Transverse colon (tissue), 4 donors: ENCODE measurements at regions not wholly inside any gene's neighbourhood (a gene's known extent, or its start where the extent isn't known, plus 50 kb on each side); places are given as distances from the start of the nearest gene placed in this dataset.

Experiments
- DNase-seq: peaks from one replicate; pipeline ENCODE4 v3.0.0-alpha.2; 2019
- H3K27ac ChIP-seq, 4 donors: fragments of 200-600 bp; sonication (generic); 2 replicates each; pipeline ENCODE4 v1.5.1; 2016 to 2018; ENCODE audit warnings: inconsistent platforms in 4 of 4
- H3K27me3 ChIP-seq: fragments of 200-600 bp; sonication (generic); 2 replicates; pipeline ENCODE4 v1.5.1; 2017; ENCODE audit warnings: inconsistent platforms
- H3K36me3 ChIP-seq, 4 donors: fragments of 200-600 bp; sonication (generic); 2 replicates each; pipeline ENCODE4 v1.5.1; 2017 to 2019; ENCODE audit warnings: inconsistent platforms in 4 of 4
- H3K4me1 ChIP-seq, 4 donors: fragments of 200-600 bp; sonication (generic); 2 replicates each; pipeline ENCODE4 v1.5.1; 2017 to 2020; ENCODE audit warnings: inconsistent platforms in 4 of 4
- H3K4me3 ChIP-seq, 4 donors: fragments of 200-600 bp; sonication (generic); 1 replicate in 1 of 4; 2 replicates in 3 of 4; pipeline versions ENCODE4 v1.5.1 to v1.6.1; 2017 to 2019; ENCODE audit warnings: inconsistent platforms in 4 of 4
- H3K9me3 ChIP-seq, 2 donors: fragments of 200-600 bp; sonication (generic); 2 replicates each; pipeline ENCODE4 v1.5.1; 2017 to 2019; ENCODE audit warnings: inconsistent platforms in 2 of 2
- EP300 ChIP-seq: sonication (generic); formaldehyde crosslinking; IDR thresholded peaks from one replicate; pipeline ENCODE4 v1.6.1; 2017; ENCODE audit warnings: antibody characterized with exemption, low read depth
- POLR2A ChIP-seq: fragments of 450-650 bp; IDR thresholded peaks from one replicate; pipeline ENCODE4 v1.6.1; 2016; ENCODE audit warnings: antibody characterized with exemption, mild to moderate bottlenecking, moderate library complexity
- POLR2AphosphoS5 ChIP-seq, 3 donors: sonication (generic); formaldehyde crosslinking; IDR thresholded peaks; one replicate each; pipeline ENCODE4 v1.6.1; 2016; ENCODE audit warnings: antibody characterized with exemption in 3 of 3
- WGBS, 2 donors: methylation state at CpG; one replicate each; pipeline ENCODE4 v1.1.5; 2018; ENCODE audit warnings: low coverage in 1 of 2; 5-methylcytosine and 5-hydroxymethylcytosine counted together
- in situ Hi-C, 4 donors: fragments of 200-750 bp; cut with MboI; loops; one replicate each; pipeline versions ENCODE4 v1.15.0 to v1.15.1; 2017; ENCODE audit warnings: low sequenced_read_pairs in 3 of 4, low pct_ligation_motif_present in 1 of 4, low pct_unique_long_range_greater_than_20kb in 1 of 4
- intact Hi-C: fragments of 100-400 bp; cut with DNase I; formaldehyde crosslinking; loops from one replicate; pipeline ENCODE4 v1.15.1; 2023; ENCODE audit warnings: low total_unique reads
- TF ChIP-seq, protein P1 (sequence below), 5 experiments: fragments of 200-600 bp in 3 of 5; fragments of 450-650 bp in 2 of 5; sonication (generic) in 3 of 5; IDR thresholded peaks; 1 replicate in 2 of 5; 2 replicates in 3 of 5; pipeline ENCODE4 v1.5.1; 2016 to 2017; ENCODE audit warnings: antibody characterized with exemption in 5 of 5, inconsistent platforms in 3 of 5, mild to moderate bottlenecking in 2 of 5, moderate library complexity in 1 of 5

- intact Hi-C loops: no loop called here
- DNase-seq: no peak
- TF ChIP-seq, protein P1, sequence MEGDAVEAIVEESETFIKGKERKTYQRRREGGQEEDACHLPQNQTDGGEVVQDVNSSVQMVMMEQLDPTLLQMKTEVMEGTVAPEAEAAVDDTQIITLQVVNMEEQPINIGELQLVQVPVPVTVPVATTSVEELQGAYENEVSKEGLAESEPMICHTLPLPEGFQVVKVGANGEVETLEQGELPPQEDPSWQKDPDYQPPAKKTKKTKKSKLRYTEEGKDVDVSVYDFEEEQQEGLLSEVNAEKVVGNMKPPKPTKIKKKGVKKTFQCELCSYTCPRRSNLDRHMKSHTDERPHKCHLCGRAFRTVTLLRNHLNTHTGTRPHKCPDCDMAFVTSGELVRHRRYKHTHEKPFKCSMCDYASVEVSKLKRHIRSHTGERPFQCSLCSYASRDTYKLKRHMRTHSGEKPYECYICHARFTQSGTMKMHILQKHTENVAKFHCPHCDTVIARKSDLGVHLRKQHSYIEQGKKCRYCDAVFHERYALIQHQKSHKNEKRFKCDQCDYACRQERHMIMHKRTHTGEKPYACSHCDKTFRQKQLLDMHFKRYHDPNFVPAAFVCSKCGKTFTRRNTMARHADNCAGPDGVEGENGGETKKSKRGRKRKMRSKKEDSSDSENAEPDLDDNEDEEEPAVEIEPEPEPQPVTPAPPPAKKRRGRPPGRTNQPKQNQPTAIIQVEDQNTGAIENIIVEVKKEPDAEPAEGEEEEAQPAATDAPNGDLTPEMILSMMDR (IDR thresholded peaks at IDR 0.05): no peak
- TF ChIP-seq EP300: no peak
- no peak for TF ChIP-seq POLR2AphosphoS5 (IDR thresholded peaks at IDR 0.05)
- no peak for TF ChIP-seq POLR2A
- H3K36me3 ChIP-seq: no peaks in the 10 kb centered on the region
- H3K4me3 ChIP-seq: no peak overlapping the region
- WGBS, 2 donors: 88 to 94% methylated on average over 3 to 4 of the region's 4 CpGs
- H3K9me3 ChIP-seq: no peaks in the 10 kb centered on the region
- in situ Hi-C loops: no loop called here
- no peak overlapping the region for H3K27ac ChIP-seq
- H3K4me1 ChIP-seq: no peaks in the 10 kb centered on the region
- H3K27me3 ChIP-seq: no peaks in the 10 kb centered on the region
These were observed 61.4 kb upstream of the GPR6 start for GRCh38 chr6:109916759-109917158.

GRCh38 chr6:109918227-109918626, 59.9 kb upstream of the GPR6 start:
- Histone ChIP-seq H3K4me3 (no peak overlapping the region), H3K27me3 (no peaks in the 10 kb centered on the region), H3K36me3 (no peaks in the 10 kb centered on the region), H3K9me3 (no peaks in the 10 kb centered on the region), H3K4me1 (no peaks in the 10 kb centered on the region), H3K27ac (no peak overlapping the region)
- DNase-seq: no peak
- intact Hi-C loops: no loop called here
- WGBS, 2 donors: 94 to 100% methylated on average over 1 to 3 of the region's 3 CpGs
- in situ Hi-C loops: no loop called here
- TF ChIP-seq, protein P1 (IDR thresholded peaks at IDR 0.05): no peak
- TF ChIP-seq POLR2A (no peak), EP300 (no peak), POLR2AphosphoS5 (IDR thresholded peaks at IDR 0.05) (no peak)

DNA sequence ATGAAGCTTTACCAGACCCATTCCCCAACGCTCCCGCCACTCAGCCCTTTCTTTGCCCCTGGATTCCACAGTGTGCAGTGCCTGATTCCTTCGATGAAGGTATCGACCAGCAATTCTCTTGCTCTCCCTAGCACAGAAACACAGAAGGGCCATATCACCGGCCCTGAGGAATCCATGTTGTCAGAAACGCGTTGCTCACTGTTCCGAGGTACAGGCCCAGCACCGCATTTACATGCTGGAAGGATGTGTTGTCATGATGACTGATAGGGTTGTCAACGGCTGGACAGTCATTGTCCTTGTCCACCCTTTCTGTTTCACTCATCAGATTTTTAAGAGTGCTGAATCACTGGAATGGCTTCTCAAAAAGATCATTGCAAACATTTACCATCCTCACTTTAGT, 57.2 kb upstream of the GPR6 start:
- in situ Hi-C loops (no loop called here), intact Hi-C loops (no loop called here)
- no peaks in the 10 kb centered on the region for H3K36me3 ChIP-seq
- H3K4me1 ChIP-seq: no peaks in the 10 kb centered on the region
- 93 to 96% methylated on average over 5 to 10 of the region's 10 CpGs for WGBS, 2 donors
- H3K9me3 ChIP-seq: no peaks in the 10 kb centered on the region
- no peak for DNase-seq
- H3K27me3 ChIP-seq: no peaks in the 10 kb centered on the region
- H3K4me3 ChIP-seq: no peak overlapping the region
- TF ChIP-seq, protein P1 (IDR thresholded peaks at IDR 0.05): no peak
- TF ChIP-seq EP300: no peak
- TF ChIP-seq POLR2AphosphoS5 (IDR thresholded peaks at IDR 0.05): no peak
- no peak for TF ChIP-seq POLR2A
- no peak overlapping the region for H3K27ac ChIP-seq

DNA sequence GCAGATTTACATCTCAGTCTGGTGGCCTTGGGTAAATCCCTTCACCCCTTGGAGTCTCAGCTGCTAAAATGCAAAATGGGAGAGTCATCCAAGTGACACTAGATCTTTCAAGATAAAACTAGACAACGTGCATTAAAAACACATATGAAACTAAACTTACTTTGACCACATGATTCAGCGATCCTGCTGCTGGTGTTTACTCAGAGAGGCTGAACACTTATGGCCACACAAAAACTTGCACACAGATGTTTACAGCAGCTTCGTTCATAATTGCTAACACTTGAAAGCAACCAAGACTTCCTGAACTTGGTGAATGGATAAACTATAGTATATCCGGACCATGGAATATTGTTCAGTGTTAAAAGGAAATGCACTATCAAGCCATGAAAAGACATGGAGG, 55.3 kb upstream of the GPR6 start:
- DNase-seq: no peak
- H3K27me3 ChIP-seq: no peaks in the 10 kb centered on the region
- H3K36me3 ChIP-seq: no peaks in the 10 kb centered on the region
- TF ChIP-seq POLR2A (no peak), POLR2AphosphoS5 (IDR thresholded peaks at IDR 0.05) (no peak), EP300 (no peak)
- TF ChIP-seq, protein P1 (IDR thresholded peaks at IDR 0.05): no peak
- intact Hi-C loops (no loop called here), in situ Hi-C loops (no loop called here)
- no peak overlapping the region for H3K4me3 ChIP-seq
- no peaks in the 10 kb centered on the region for H3K9me3 ChIP-seq
- H3K4me1 ChIP-seq: no peaks in the 10 kb centered on the region
- 18 to 34% methylated on average over 4 of the region's 4 CpGs for WGBS, 2 donors
- H3K27ac ChIP-seq: no peak overlapping the region
